Endodermal cell (in vitro differentiated cells): ENCODE measurements at regions not wholly inside any gene's neighbourhood (a gene's known extent, or its start where the extent isn't known, plus 50 kb on each side); places are given as distances from the start of the nearest gene placed in this dataset.

Source experiments
- DNase-seq: peaks from one replicate; pipeline ENCODE4 v3.0.0-alpha.2; 2017
- H3K27ac ChIP-seq: 2 replicates; pipeline ENCODE4 v1.5.1; 2013; ENCODE audit warnings: mild to moderate bottlenecking, low read depth, low read length, moderate library complexity
- H3K27me3 ChIP-seq: 2 replicates; pipeline ENCODE4 v1.6.1; 2013; ENCODE audit warnings: mild to moderate bottlenecking, low read length, moderate library complexity; ENCODE audit not compliant: insufficient read depth, control insufficient read depth, poor library complexity, severe bottlenecking
- H3K36me3 ChIP-seq: 2 replicates; pipeline ENCODE4 v1.7.0; 2013; ENCODE audit warnings: mild to moderate bottlenecking, low read length, moderate library complexity; ENCODE audit not compliant: control insufficient read depth, insufficient read depth
- H3K4me1 ChIP-seq: one replicate; pipeline ENCODE4 v1.7.0; 2013; ENCODE audit warnings: low read length; ENCODE audit not compliant: control insufficient read depth, insufficient read depth
- H3K4me3 ChIP-seq: 2 replicates; pipeline ENCODE4 v1.5.1; 2013; ENCODE audit warnings: mild to moderate bottlenecking, low read length, moderate library complexity
- H3K9ac ChIP-seq: 2 replicates; pipeline ENCODE4 v1.6.1; 2013; ENCODE audit warnings: mild to moderate bottlenecking, low read length, moderate library complexity; ENCODE audit not compliant: poor library complexity, severe bottlenecking; ENCODE audit errors: extremely low read depth
- H3K9me3 ChIP-seq: 2 replicates; pipeline ENCODE4 v1.6.1; 2013; ENCODE audit warnings: mild to moderate bottlenecking, low read length, moderate library complexity; ENCODE audit not compliant: control insufficient read depth
- H3K27ac Mint-ChIP-seq: 2 replicates; pipeline ENCODE4 v1.8.0; 2020; ENCODE audit warnings: mixed read lengths
- H3K27me3 Mint-ChIP-seq: 2 replicates; pipeline ENCODE4 v1.8.0; 2021; ENCODE audit warnings: mild to moderate bottlenecking, mixed read lengths; ENCODE audit not compliant: insufficient read depth
- H3K36me3 Mint-ChIP-seq: 2 replicates; pipeline ENCODE4 v1.8.0; 2020; ENCODE audit warnings: low read depth, mixed read lengths
- H3K4me1 Mint-ChIP-seq: 2 replicates; pipeline ENCODE4 v1.8.0; 2020; ENCODE audit warnings: mixed read lengths
- H3K4me3 Mint-ChIP-seq: 2 replicates; pipeline ENCODE4 v1.8.0; 2020; ENCODE audit warnings: mild to moderate bottlenecking, moderate library complexity, mixed read lengths
- H3K9me3 Mint-ChIP-seq: 2 replicates; pipeline ENCODE4 v1.8.0; 2020; ENCODE audit warnings: mild to moderate bottlenecking, mixed read lengths
- CTCF ChIP-seq: fragments of 200-600 bp; sonication (generic); conservative IDR thresholded peaks from 2 replicates; pipeline ENCODE4 v1.5.0; 2021; ENCODE audit warnings: antibody characterized with exemption, mild to moderate bottlenecking
- WGBS, 2 experiments: methylation state at CpG; one replicate each; pipeline versions ENCODE4 v1.1.5 to v1.1.7; 2013; ENCODE audit warnings: missing lambda C conversion rate in 2 of 2, mixed read lengths in 1 of 2; ENCODE audit not compliant: insufficient coverage in 1 of 2, insufficient read length in 1 of 2; 5-methylcytosine and 5-hydroxymethylcytosine counted together

GRCh38 chr4:155489271-155489670 is 112.5 kb upstream of the MAP9 start:
- Mint-ChIP-seq H3K27ac (no peak overlapping the region), H3K4me3 (no peak overlapping the region), H3K9me3 (no peaks in the 10 kb centered on the region), H3K36me3 (no peaks in the 10 kb centered on the region), H3K27me3 (peaks cover 11% of the 10 kb centered on the region), H3K4me1 (peaks cover 9% of the 10 kb centered on the region)
- Histone ChIP-seq H3K9me3 (no peaks in the 10 kb centered on the region), H3K27ac (no peak overlapping the region), H3K4me1 (peaks cover 5% of the 10 kb centered on the region), H3K9ac (no peak overlapping the region), H3K27me3 (peaks cover 42% of the 10 kb centered on the region), H3K36me3 (no peaks in the 10 kb centered on the region), H3K4me3 (no peak overlapping the region)
- 92 to 96% methylated on average over 3 of the region's 3 CpGs for WGBS, 2 experiments
- no peak for DNase-seq
- no peak for TF ChIP-seq CTCF

- H3K36me3 Mint-ChIP-seq = no peaks in the 10 kb centered on the region
- WGBS, 2 experiments = 100% methylated on average over 2 of the region's 2 CpGs; no CpG with 5 or more reads in 1 of the 2 experiments
- TF ChIP-seq CTCF = no peak
- no peak for DNase-seq
- no peaks in the 10 kb centered on the region for H3K9me3 Mint-ChIP-seq
- H3K36me3 ChIP-seq = no peaks in the 10 kb centered on the region
- H3K27me3 Mint-ChIP-seq = peaks cover 12% of the 10 kb centered on the region
- peaks cover 9% of the 10 kb centered on the region for H3K4me1 Mint-ChIP-seq
- H3K9me3 ChIP-seq = no peaks in the 10 kb centered on the region
- H3K4me3 ChIP-seq = peak overlapping the region; percentile 3
- H3K27me3 ChIP-seq = peaks cover 44% of the 10 kb centered on the region
- H3K4me3 Mint-ChIP-seq = no peak overlapping the region
- H3K9ac ChIP-seq = no peak overlapping the region
- no peak overlapping the region for H3K27ac Mint-ChIP-seq
- no peak overlapping the region for H3K27ac ChIP-seq
- H3K4me1 ChIP-seq = peaks cover 5% of the 10 kb centered on the region
These were observed 111.9 kb upstream of the MAP9 start for GRCh38 chr4:155488691-155489090.

- H3K36me3 ChIP-seq = no peaks in the 10 kb centered on the region
- H3K9me3 ChIP-seq = no peaks in the 10 kb centered on the region
- Mint-ChIP-seq H3K27me3 (peaks cover 23% of the 10 kb centered on the region), H3K4me1 (peaks cover 9% of the 10 kb centered on the region), H3K36me3 (no peaks in the 10 kb centered on the region), H3K9me3 (no peaks in the 10 kb centered on the region), H3K4me3 (no peak overlapping the region), H3K27ac (no peak overlapping the region)
- H3K4me3 ChIP-seq = no peak overlapping the region
- no peak overlapping the region for H3K9ac ChIP-seq
- no peak for DNase-seq
- TF ChIP-seq CTCF = no peak
- peaks cover 5% of the 10 kb centered on the region for H3K4me1 ChIP-seq
- no peak overlapping the region for H3K27ac ChIP-seq
- H3K27me3 ChIP-seq = peaks cover 46% of the 10 kb centered on the region
These were observed 110.4 kb upstream of the MAP9 start for GRCh38 chr4:155487210-155487609.
